BLaER1 (cell line): ENCODE measurements at regions not wholly inside any gene's neighbourhood (a gene's known extent, or its start where the extent isn't known, plus 50 kb on each side); places are given as distances from the start of the nearest gene placed in this dataset.

Source experiments
- H3K27ac ChIP-seq: shearing (Covaris generic); formaldehyde crosslinking; 2 replicates; pipeline ENCODE4 v1.8.1; 2022
- H3K27me3 ChIP-seq: shearing (Covaris generic); formaldehyde crosslinking; 2 replicates; pipeline ENCODE4 v1.8.1; 2022
- H3K36me3 ChIP-seq: shearing (Covaris generic); formaldehyde crosslinking; 2 replicates; pipeline ENCODE4 v1.8.1; 2022
- H3K4me1 ChIP-seq: shearing (Covaris generic); formaldehyde crosslinking; 2 replicates; pipeline ENCODE4 v1.8.1; 2022
- H3K4me2 ChIP-seq: shearing (Covaris generic); formaldehyde crosslinking; 2 replicates; pipeline ENCODE4 v1.8.1; 2022
- H3K4me3 ChIP-seq: shearing (Covaris generic); formaldehyde crosslinking; 2 replicates; pipeline ENCODE4 v1.8.1; 2022
- H3K9ac ChIP-seq: shearing (Covaris generic); formaldehyde crosslinking; 2 replicates; pipeline ENCODE4 v1.8.1; 2022
- H3K9me3 ChIP-seq: shearing (Covaris generic); formaldehyde crosslinking; 2 replicates; pipeline ENCODE4 v1.8.1; 2022
- H4K20me1 ChIP-seq: shearing (Covaris generic); formaldehyde crosslinking; 2 replicates; pipeline ENCODE4 v1.8.1; 2022
- Cebpa-rat ChIP-seq: shearing (Covaris generic); IDR thresholded peaks from 2 replicates; pipeline ENCODE4 v1.8.1; 2022

GRCh38 chr22:25508761-25509321, 55.6 kb upstream of the GRK3 start:
- no peaks in the 10 kb centered on the region for H3K4me1 ChIP-seq
- no peak overlapping the region for H3K4me3 ChIP-seq
- no peak for TF ChIP-seq Cebpa-rat
- peaks cover 24% of the 10 kb centered on the region; the same call in 1 of the 2 replicates for H3K36me3 ChIP-seq
- H4K20me1 ChIP-seq, result no peaks in the 10 kb centered on the region
- H3K27me3 ChIP-seq, result no peaks in the 10 kb centered on the region
- no peaks in the 10 kb centered on the region for H3K9me3 ChIP-seq
- no peak overlapping the region for H3K27ac ChIP-seq
- H3K9ac ChIP-seq, result no peak overlapping the region
- H3K4me2 ChIP-seq, result no peak overlapping the region

- TF ChIP-seq Cebpa-rat, result no peak
- Histone ChIP-seq H3K36me3 (peaks cover 24% of the 10 kb centered on the region; the same call in 1 of the 2 replicates), H3K9me3 (no peaks in the 10 kb centered on the region), H3K4me3 (no peak overlapping the region), H3K4me2 (no peak overlapping the region), H3K4me1 (no peaks in the 10 kb centered on the region), H3K9ac (no peak overlapping the region), H3K27ac (no peak overlapping the region), H3K27me3 (no peaks in the 10 kb centered on the region), H4K20me1 (no peaks in the 10 kb centered on the region)
Measured at GRCh38 chr22:25509374-25509791, 55.1 kb upstream of the GRK3 start.

GRCh38 chr22:25510876-25511275, 53.6 kb upstream of the GRK3 start:
- Histone ChIP-seq H3K9me3 (no peaks in the 10 kb centered on the region), H3K4me3 (no peak overlapping the region), H3K4me2 (no peak overlapping the region), H3K4me1 (no peaks in the 10 kb centered on the region), H3K36me3 (peaks cover 24% of the 10 kb centered on the region; the same call in 1 of the 2 replicates), H3K27me3 (no peaks in the 10 kb centered on the region), H3K27ac (no peak overlapping the region), H4K20me1 (no peaks in the 10 kb centered on the region), H3K9ac (no peak overlapping the region)
- no peak for TF ChIP-seq Cebpa-rat

GRCh38 chr22:25511725-25512124, 52.8 kb upstream of the GRK3 start:
- H3K4me3 ChIP-seq, result no peak overlapping the region
- H3K27me3 ChIP-seq, result no peaks in the 10 kb centered on the region
- no peak overlapping the region for H3K4me2 ChIP-seq
- no peaks in the 10 kb centered on the region for H3K9me3 ChIP-seq
- H3K9ac ChIP-seq, result no peak overlapping the region
- H3K4me1 ChIP-seq, result no peaks in the 10 kb centered on the region
- no peak for TF ChIP-seq Cebpa-rat
- H4K20me1 ChIP-seq, result no peaks in the 10 kb centered on the region
- no peak overlapping the region for H3K27ac ChIP-seq
- H3K36me3 ChIP-seq, result peaks cover 24% of the 10 kb centered on the region; the same call in 1 of the 2 replicates

- Histone ChIP-seq H3K4me1 (no peaks in the 10 kb centered on the region), H3K4me3 (no peak overlapping the region), H3K36me3 (peaks cover 15% of the 10 kb centered on the region; the same call in 1 of the 2 replicates), H3K27ac (no peak overlapping the region), H3K9ac (no peak overlapping the region), H3K27me3 (no peaks in the 10 kb centered on the region), H3K4me2 (no peak overlapping the region), H4K20me1 (no peaks in the 10 kb centered on the region), H3K9me3 (no peaks in the 10 kb centered on the region)
- TF ChIP-seq Cebpa-rat, result no peak
Measured at GRCh38 chr22:25514436-25515180, 49.9 kb upstream of the GRK3 start.
